GM13976 (cell line): ENCODE measurements at regions not wholly inside any gene's neighbourhood (a gene's known extent, or its start where the extent isn't known, plus 50 kb on each side); places are given as distances from the start of the nearest gene placed in this dataset.
"Not testable (repeated sequence)": the region's sequence is repeated elsewhere in the genome, so short reads cannot be mapped to it uniquely, and the experiment has no call there.

Source experiments
- DNase-seq: peaks from one replicate; pipeline ENCODE4 v3.0.0; 2012; ENCODE audit warnings: low spot score
- in situ Hi-C: fragments of 300-500 bp; cut with MboI; formaldehyde crosslinking; loops from one replicate; pipeline ENCODE4 v1.12.0; 2022; ENCODE audit warnings: low sequenced_read_pairs, mixed read lengths, inconsistent platforms; ENCODE audit not compliant: unreplicated experiment
- TF ChIP-seq, protein P1 (sequence below): IDR thresholded peaks from 2 replicates; pipeline ENCODE4 v1.5.1; 2012; ENCODE audit warnings: borderline replicate concordance, mild to moderate bottlenecking; ENCODE audit not compliant: insufficient read depth; ENCODE audit errors: extremely low read depth, missing control alignments, control extremely low read depth

DNA sequence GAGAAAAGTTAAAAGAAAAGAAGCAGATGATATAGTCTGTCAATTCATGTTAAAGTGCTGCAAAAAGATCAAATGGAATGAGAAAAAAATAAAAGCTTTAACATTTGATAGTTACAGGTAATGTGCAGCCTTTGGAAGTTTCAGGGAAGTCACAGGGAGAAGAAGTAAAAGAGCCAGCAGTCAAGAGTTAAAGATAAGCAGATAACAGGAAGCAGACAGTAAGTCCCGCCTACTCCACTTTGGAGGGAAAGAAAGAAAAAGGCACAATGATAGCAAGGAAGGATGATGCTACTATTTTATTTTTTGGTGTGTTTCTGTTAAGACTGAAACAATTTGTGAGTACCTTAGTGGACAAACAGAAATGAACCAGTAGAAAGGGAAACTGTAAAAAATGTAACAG is 111.1 kb upstream of the KRR1 start:
- TF ChIP-seq, protein P1, sequence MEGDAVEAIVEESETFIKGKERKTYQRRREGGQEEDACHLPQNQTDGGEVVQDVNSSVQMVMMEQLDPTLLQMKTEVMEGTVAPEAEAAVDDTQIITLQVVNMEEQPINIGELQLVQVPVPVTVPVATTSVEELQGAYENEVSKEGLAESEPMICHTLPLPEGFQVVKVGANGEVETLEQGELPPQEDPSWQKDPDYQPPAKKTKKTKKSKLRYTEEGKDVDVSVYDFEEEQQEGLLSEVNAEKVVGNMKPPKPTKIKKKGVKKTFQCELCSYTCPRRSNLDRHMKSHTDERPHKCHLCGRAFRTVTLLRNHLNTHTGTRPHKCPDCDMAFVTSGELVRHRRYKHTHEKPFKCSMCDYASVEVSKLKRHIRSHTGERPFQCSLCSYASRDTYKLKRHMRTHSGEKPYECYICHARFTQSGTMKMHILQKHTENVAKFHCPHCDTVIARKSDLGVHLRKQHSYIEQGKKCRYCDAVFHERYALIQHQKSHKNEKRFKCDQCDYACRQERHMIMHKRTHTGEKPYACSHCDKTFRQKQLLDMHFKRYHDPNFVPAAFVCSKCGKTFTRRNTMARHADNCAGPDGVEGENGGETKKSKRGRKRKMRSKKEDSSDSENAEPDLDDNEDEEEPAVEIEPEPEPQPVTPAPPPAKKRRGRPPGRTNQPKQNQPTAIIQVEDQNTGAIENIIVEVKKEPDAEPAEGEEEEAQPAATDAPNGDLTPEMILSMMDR: no peak
- in situ Hi-C loops: no loop called here
- no peak for DNase-seq

DNA sequence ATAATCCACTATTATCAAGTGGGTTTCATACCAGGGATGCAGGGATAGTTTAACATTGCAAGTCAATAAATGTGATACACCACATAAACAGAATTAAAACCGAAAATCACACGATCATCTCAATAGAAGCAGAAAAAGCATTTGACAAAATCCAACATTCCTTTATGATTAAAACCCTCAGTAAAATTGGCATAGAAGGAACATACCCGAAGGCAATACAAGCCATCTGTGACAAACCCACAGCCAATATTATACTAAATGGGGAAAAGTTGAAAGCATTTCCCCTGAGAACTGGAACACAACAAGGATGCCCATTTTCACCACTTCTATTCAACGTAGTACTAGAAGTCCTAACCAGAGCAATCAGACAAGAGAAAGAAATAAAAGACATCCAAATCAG is 103.0 kb upstream of the KRR1 start:
- in situ Hi-C loops, DNase-seq: not testable (repeated sequence)

DNA sequence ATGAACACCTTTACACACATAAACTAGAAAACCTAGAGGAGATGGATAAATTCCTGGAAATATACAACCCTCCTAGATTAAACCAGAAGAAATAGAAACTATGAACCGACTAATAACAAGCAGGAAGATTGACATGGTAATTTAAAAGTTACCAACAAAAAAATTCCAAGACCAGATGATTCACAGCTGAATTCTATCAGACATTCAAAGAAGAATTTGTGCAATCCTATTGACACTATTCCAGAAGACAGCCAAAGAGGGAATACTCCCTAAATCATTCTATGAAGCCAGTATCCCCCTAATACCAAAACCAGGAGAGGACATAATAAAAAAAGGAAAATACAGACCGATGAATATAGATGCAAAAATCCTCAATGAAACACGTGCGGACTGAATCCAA is 102.6 kb upstream of the KRR1 start:
- no peak for DNase-seq

DNA sequence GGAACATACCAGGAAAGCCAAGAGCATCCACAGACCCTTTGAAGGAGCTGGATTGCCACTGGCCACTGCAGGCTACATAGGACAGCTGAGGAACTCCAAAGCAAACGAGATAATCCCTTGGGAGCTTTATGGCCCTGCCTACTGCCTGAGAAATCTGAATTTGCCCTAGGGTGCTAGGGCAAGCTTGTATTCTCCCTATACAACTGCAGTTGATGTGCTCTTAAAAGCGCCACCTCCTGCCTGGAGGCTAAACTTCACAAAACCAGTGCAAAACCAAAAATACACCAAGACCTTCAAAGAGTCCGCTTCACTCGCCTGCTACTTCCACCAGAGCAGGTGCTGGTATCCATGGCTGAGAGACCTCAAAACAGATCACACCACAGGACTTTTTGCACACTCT is 99.6 kb upstream of the KRR1 start:
- in situ Hi-C loops: no loop called here
- DNase-seq: no peak
- TF ChIP-seq, protein P1: no peak

More for the DNA sequence above, 102.6 kb upstream of the KRR1 start:
- TF ChIP-seq, protein P1: no peak
- in situ Hi-C loops: no loop called here

GRCh38 chr12:75606956-75607355 is 95.5 kb upstream of the KRR1 start:
- no peak for DNase-seq
- in situ Hi-C loops: no loop called here
- TF ChIP-seq, protein P1: no peak

GRCh38 chr12:75606151-75606550 is 94.7 kb upstream of the KRR1 start:
- TF ChIP-seq, protein P1: no peak
- in situ Hi-C loops: no loop called here
- DNase-seq: no peak

GRCh38 chr12:75603475-75603874 is 92.1 kb upstream of the KRR1 start:
- in situ Hi-C loops: no loop called here
- TF ChIP-seq, protein P1: no peak
- DNase-seq: no peak
